Endothelial cell of umbilical vein (primary cell): ENCODE measurements at regions not wholly inside any gene's neighbourhood (a gene's known extent, or its start where the extent isn't known, plus 50 kb on each side); places are given as distances from the start of the nearest gene placed in this dataset.

Experiments
- BruUV-seq: library from RNA; stranded (reverse); fragments of 400-500 nt; replicated peaks from 2 replicates; lab custom pipeline; 2021; lab: Mats Ljungman, UMichigan
- CTCF ChIA-PET: fragments of 300-600, 350-600 bp; sonication (Branson Sonifier 250); formaldehyde crosslinking; loops from one replicate; lab custom pipeline; 2021; ENCODE audit warnings: antibody characterized with exemption, inconsistent platforms; lab: Charles Lee
- POLR2A ChIA-PET: fragments of 300-600, 350-600 bp; sonication (Branson Sonifier 250); formaldehyde crosslinking; loops from one replicate; lab custom pipeline; 2021; ENCODE audit warnings: antibody characterized with exemption, inconsistent platforms; lab: Charles Lee
- DNase-seq: peaks from one replicate; pipeline ENCODE4 v3.0.0-alpha.2; 2011; ENCODE audit warnings: low read depth, low spot score
- FAIRE-seq: peaks from 2 replicates; lab custom pipeline; 2011; peaks lifted over from hg19 to GRCh38; lab: Jason Lieb, UNC
- H2AFZ ChIP-seq: 2 replicates; pipeline ENCODE4 v1.6.0; 2012; ENCODE audit warnings: low read depth, low read length, control low read depth, inconsistent platforms
- H3K27ac ChIP-seq: 2 replicates; pipeline ENCODE4 v1.5.1; 2011; ENCODE audit warnings: low read depth, mild to moderate bottlenecking, control low read depth, low read length, moderate library complexity; ENCODE audit not compliant: insufficient read depth
- H3K27me3 ChIP-seq, 2 experiments: 2 replicates each; pipeline versions ENCODE4 v1.6.0 to v1.6.1; 2011; ENCODE audit warnings: low read length in 2 of 2, mixed read lengths in 1 of 2; ENCODE audit not compliant: control insufficient read depth in 2 of 2, insufficient read depth in 2 of 2
- H3K36me3 ChIP-seq, 2 experiments: 2 replicates in 1 of 2; 3 replicates in 1 of 2; pipeline ENCODE4 v1.5.1; 2011; ENCODE audit warnings: low read length in 2 of 2, mild to moderate bottlenecking in 1 of 2, moderate library complexity in 1 of 2; ENCODE audit not compliant: control insufficient read depth in 2 of 2, insufficient read depth in 2 of 2; ENCODE audit errors: extremely low read depth in 1 of 2
- H3K4me1 ChIP-seq: 3 replicates; pipeline ENCODE4 v1.5.1; 2011; ENCODE audit warnings: mild to moderate bottlenecking, low read length; ENCODE audit not compliant: control insufficient read depth, insufficient read depth; ENCODE audit errors: extremely low read depth
- H3K4me2 ChIP-seq: 2 replicates; pipeline ENCODE4 v1.6.1; 2011; ENCODE audit warnings: low read length, control low read depth, mixed read lengths; ENCODE audit not compliant: insufficient read depth
- H3K4me3 ChIP-seq, 3 experiments: fragments of 200-600 bp in 1 of 3; sonication (generic), shearing (Covaris generic) in 1 of 3; replicated peaks in 1 of 3; 2 replicates each; pipeline ENCODE4 v1.5.1; 2011 to 2016; ENCODE audit warnings: control low read depth in 3 of 3, low read length in 3 of 3, mild to moderate bottlenecking in 2 of 3, inconsistent platforms in 1 of 3, low read depth in 1 of 3, moderate library complexity in 1 of 3; ENCODE audit not compliant: insufficient read depth in 1 of 3
- H3K79me2 ChIP-seq: 2 replicates; pipeline ENCODE4 v1.6.0; 2012; ENCODE audit warnings: low read length, inconsistent platforms; ENCODE audit not compliant: control insufficient read depth, insufficient read depth
- H3K9ac ChIP-seq: replicated peaks from 2 replicates; pipeline ENCODE3; 2011; ENCODE audit warnings: low read length, control low read depth; ENCODE audit not compliant: insufficient read depth; ENCODE audit errors: extremely low read depth
- H3K9me1 ChIP-seq: replicated peaks from 3 replicates; pipeline ENCODE4 v1.6.0; 2011; ENCODE audit warnings: mild to moderate bottlenecking, low read length; ENCODE audit not compliant: control insufficient read depth, insufficient read depth; ENCODE audit errors: extremely low read depth
- H3K9me3 ChIP-seq: replicated peaks from 2 replicates; pipeline ENCODE4 v1.5.1; 2012; ENCODE audit warnings: low read length, inconsistent platforms; ENCODE audit not compliant: control insufficient read depth, insufficient read depth
- H4K20me1 ChIP-seq: replicated peaks from 2 replicates; pipeline ENCODE3; 2011; ENCODE audit warnings: mild to moderate bottlenecking, low read length; ENCODE audit not compliant: control insufficient read depth, insufficient read depth; ENCODE audit errors: extremely low read depth
- CTCF ChIP-seq, 2 donors: IDR thresholded peaks; 1 replicate in 1 of 2; 2 replicates in 1 of 2; pipeline ENCODE4 v1.5.1; 2011; ENCODE audit warnings: low read length in 2 of 2, mild to moderate bottlenecking in 2 of 2, moderate library complexity in 2 of 2, control low read depth in 1 of 2, inconsistent platforms in 1 of 2, low read depth in 1 of 2; ENCODE audit not compliant: insufficient read depth in 1 of 2; ENCODE audit errors: extremely low read depth in 1 of 2
- EZH2 ChIP-seq: IDR thresholded peaks from 2 replicates; pipeline ENCODE4 v1.6.1; 2012; ENCODE audit warnings: borderline replicate concordance, low read depth, mild to moderate bottlenecking, moderate library complexity, low read length, inconsistent platforms; ENCODE audit not compliant: severe bottlenecking
- FOS ChIP-seq: IDR thresholded peaks from 2 replicates; pipeline ENCODE4 v1.6.1; 2011; ENCODE audit warnings: mild to moderate bottlenecking, low read length, moderate library complexity, borderline replicate concordance; ENCODE audit not compliant: insufficient read depth
- GATA2 ChIP-seq: IDR thresholded peaks from 2 replicates; pipeline ENCODE4 v1.7.0; 2011; ENCODE audit warnings: low read depth, mild to moderate bottlenecking, moderate library complexity, mixed read lengths, low read length; ENCODE audit not compliant: insufficient read length, insufficient read depth
- JUN ChIP-seq: IDR thresholded peaks from 2 replicates; pipeline ENCODE4 v1.6.1; 2011; ENCODE audit warnings: borderline replicate concordance, low read depth; ENCODE audit not compliant: insufficient read length, insufficient read depth
- MAX ChIP-seq: IDR thresholded peaks from 2 replicates; pipeline ENCODE4 v1.6.1; 2011; ENCODE audit not compliant: insufficient read depth, insufficient read length
- MYC ChIP-seq: IDR thresholded peaks from one replicate; pipeline ENCODE4 v1.6.1; 2011; ENCODE audit warnings: mild to moderate bottlenecking, low read depth, low read length
- POLR2A ChIP-seq: IDR thresholded peaks from 2 replicates; pipeline ENCODE4 v1.6.1; 2012; ENCODE audit warnings: low read depth, mild to moderate bottlenecking, control low read depth, low read length
- POLR2AphosphoS5 ChIP-seq: IDR thresholded peaks from 2 replicates; pipeline ENCODE4 v1.6.1; 2012; ENCODE audit warnings: low read depth, mild to moderate bottlenecking, control low read depth, low read length, moderate library complexity; ENCODE audit not compliant: insufficient read depth
- dilution Hi-C: fragments of 300-500 bp; cut with MboI; formaldehyde crosslinking; loops from one replicate; pipeline ENCODE4 v1.15.0; 2019; ENCODE audit warnings: low sequenced_read_pairs; ENCODE audit not compliant: extremely low pct_ligation_motif_present
- intact Hi-C: fragments of 100-400 bp; cut with micrococcal nuclease; formaldehyde crosslinking; loops from one replicate; pipeline ENCODE4 v1.10.0; 2022

- intact Hi-C loops (no loop called here), dilution Hi-C loops (no loop called here)
- CTCF ChIA-PET: interaction anchor here (0.7 to 2.1 kb wide), 3 partner anchors 8 to 23 kb away, joined by 3 to 8 read pairs (median 3); no protein-coding TSS in a partner anchor
- no peaks in the 10 kb centered on the region for H3K36me3 ChIP-seq
- no peak overlapping the region for H3K9ac ChIP-seq
- no peaks in the 10 kb centered on the region for H4K20me1 ChIP-seq
- DNase-seq (no peak), FAIRE-seq (no peak)
- no TSS peak for BruUV-seq
- no peak overlapping the region for H3K4me3 ChIP-seq
- POLR2A ChIA-PET: no interaction called here
- no peaks in the 10 kb centered on the region for H3K9me3 ChIP-seq
- H2AFZ ChIP-seq: no peak overlapping the region
- no peak overlapping the region for H3K27ac ChIP-seq
- no peaks in the 10 kb centered on the region for H3K9me1 ChIP-seq
- no peak overlapping the region for H3K4me2 ChIP-seq
- H3K4me1 ChIP-seq: peaks cover 3% of the 10 kb centered on the region
- TF ChIP-seq EZH2: no peak
- TF ChIP-seq MYC: no peak
- no peak for TF ChIP-seq POLR2AphosphoS5
- TF ChIP-seq FOS: no peak
- no peak for TF ChIP-seq MAX
- TF ChIP-seq CTCF (IDR thresholded peaks at IDR 0.05; ENCODE audit: extremely low read depth in 1 of 2, insufficient read depth in 1 of 2, low read depth in 1 of 2, low read length in 2 of 2): no peak
- TF ChIP-seq JUN: no peak
- no peak for TF ChIP-seq POLR2A
- TF ChIP-seq GATA2: no peak
- H3K27me3 ChIP-seq: no peaks in the 10 kb centered on the region
- no peaks in the 10 kb centered on the region for H3K79me2 ChIP-seq
Measured at GRCh38 chr5:133744051-133744959, 132.0 kb upstream of the FSTL4 start.
